ENCODE measurements at regions not wholly inside any gene's neighbourhood (a gene's known extent, or its start where the extent isn't known, plus 50 kb on each side); places are given as distances from the start of the nearest gene placed in this dataset.

- no peak for DNase-seq
These were observed 75.8 kb downstream of the CCDC34 start for GRCh38 chr11:27287205-27287604.

- no peak for DNase-seq
These were observed 77.3 kb downstream of the CCDC34 start for GRCh38 chr11:27285761-27286160.

- DNase-seq: no peak
These were observed 80.2 kb downstream of the CCDC34 start for GRCh38 chr11:27282806-27283205.

- no peak for DNase-seq
These were observed 81.0 kb downstream of the CCDC34 start for GRCh38 chr11:27281740-27282590.

- DNase-seq: no peak
These were observed 81.7 kb downstream of the CCDC34 start for GRCh38 chr11:27281276-27281675.

- no peak for DNase-seq
These were observed 82.9 kb downstream of the CCDC34 start for GRCh38 chr11:27280140-27280539.

GRCh38 chr11:27279460-27279859 is 83.6 kb downstream of the CCDC34 start:
- no peak for DNase-seq

- DNase-seq: no peak
These were observed 85.2 kb downstream of the CCDC34 start for GRCh38 chr11:27277843-27278242.

- no peak for DNase-seq
These were observed 86.9 kb downstream of the CCDC34 start for GRCh38 chr11:27276141-27276540.

- no peak for DNase-seq
These were observed 88.1 kb downstream of the CCDC34 start for GRCh38 chr11:27274854-27275395.

GRCh38 chr11:27266125-27266524 is 96.9 kb downstream of the CCDC34 start:
- no peak for DNase-seq

- no peak for DNase-seq
These were observed 99.0 kb downstream of the CCDC34 start for GRCh38 chr11:27263986-27264385.

GRCh38 chr11:27263046-27263445 is 100.0 kb downstream of the CCDC34 start:
- no peak for DNase-seq

- DNase-seq: no peak
These were observed 107.6 kb downstream of the CCDC34 start for GRCh38 chr11:27255447-27255828.

- no peak for DNase-seq
These were observed 108.1 kb downstream of the CCDC34 start for GRCh38 chr11:27254744-27255446.

GRCh38 chr11:27253224-27253623 is 109.8 kb downstream of the CCDC34 start:
- DNase-seq: no peak

- no peak for DNase-seq
These were observed 111.9 kb downstream of the CCDC34 start for GRCh38 chr11:27250867-27251665.

GRCh38 chr11:27248576-27249509 is 114.2 kb downstream of the CCDC34 start:
- no peak for DNase-seq

GRCh38 chr11:27247660-27248059 is 115.4 kb downstream of the CCDC34 start:
- no peak for DNase-seq

GRCh38 chr11:27246925-27247324 is 116.1 kb downstream of the CCDC34 start:
- no peak for DNase-seq

- DNase-seq: no peak
These were observed 118.1 kb downstream of the CCDC34 start for GRCh38 chr11:27244900-27245299.

GRCh38 chr11:27242591-27242990 is 120.4 kb downstream of the CCDC34 start:
- no peak for DNase-seq
